Epithelial cell of prostate (primary cell): ENCODE measurements at regions not wholly inside any gene's neighbourhood (a gene's known extent, or its start where the extent isn't known, plus 50 kb on each side); places are given as distances from the start of the nearest gene placed in this dataset.
"Not testable (repeated sequence)": the region's sequence is repeated elsewhere in the genome, so short reads cannot be mapped to it uniquely, and the experiment has no call there.

Experiments used
- DNase-seq: peaks from one replicate; pipeline ENCODE4 v3.0.0-alpha.2; 2011; ENCODE audit warnings: low read depth, low spot score
- H3K27ac ChIP-seq: fragments of 450-650 bp; 2 replicates; pipeline ENCODE4 v1.5.1; 2017; ENCODE audit warnings: mild to moderate bottlenecking

GRCh38 chr13:91219201-91219600, 128.3 kb upstream of the MIR17HG start:
- no peak for DNase-seq
- no peak overlapping the region for H3K27ac ChIP-seq

- H3K27ac ChIP-seq: no peak overlapping the region
- DNase-seq: no peak
Measured at GRCh38 chr13:91220872-91221271, 126.6 kb upstream of the MIR17HG start.

- no peak overlapping the region for H3K27ac ChIP-seq
- DNase-seq: no peak
Measured at GRCh38 chr13:91228108-91228507, 119.4 kb upstream of the MIR17HG start.

- DNase-seq: no peak
Measured at GRCh38 chr13:91228940-91229339, 118.5 kb upstream of the MIR17HG start.

GRCh38 chr13:91232716-91233115, 114.8 kb upstream of the MIR17HG start:
- no peak overlapping the region for H3K27ac ChIP-seq
- no peak for DNase-seq

More at GRCh38 chr13:91228940-91229339, 118.5 kb upstream of the MIR17HG start:
- no peak overlapping the region for H3K27ac ChIP-seq

- no peak overlapping the region for H3K27ac ChIP-seq
- DNase-seq: no peak
Measured at GRCh38 chr13:91233291-91233690, 114.2 kb upstream of the MIR17HG start.

GRCh38 chr13:91236182-91236581, 111.3 kb upstream of the MIR17HG start:
- no peak overlapping the region for H3K27ac ChIP-seq
- DNase-seq: no peak

GRCh38 chr13:91236921-91237320, 110.6 kb upstream of the MIR17HG start:
- H3K27ac ChIP-seq: no peak overlapping the region
- no peak for DNase-seq

GRCh38 chr13:91238036-91238435, 109.5 kb upstream of the MIR17HG start:
- no peak overlapping the region for H3K27ac ChIP-seq
- DNase-seq: no peak

GRCh38 chr13:91240341-91240740, 107.1 kb upstream of the MIR17HG start:
- H3K27ac ChIP-seq: no peak overlapping the region
- DNase-seq: no peak

- H3K27ac ChIP-seq: no peak overlapping the region
- no peak for DNase-seq
Measured at GRCh38 chr13:91241221-91241933, 106.1 kb upstream of the MIR17HG start.

- no peak for DNase-seq
- H3K27ac ChIP-seq: no peak overlapping the region
Measured at GRCh38 chr13:91242652-91243051, 104.8 kb upstream of the MIR17HG start.

- no peak for DNase-seq
Measured at GRCh38 chr13:91245288-91245687, 102.2 kb upstream of the MIR17HG start.

GRCh38 chr13:91247768-91248167, 99.7 kb upstream of the MIR17HG start:
- DNase-seq: no peak
- H3K27ac ChIP-seq: no peak overlapping the region

More at GRCh38 chr13:91245288-91245687, 102.2 kb upstream of the MIR17HG start:
- H3K27ac ChIP-seq: no peak overlapping the region

GRCh38 chr13:91248249-91248648, 99.2 kb upstream of the MIR17HG start:
- H3K27ac ChIP-seq: no peak overlapping the region
- DNase-seq: no peak

- no peak overlapping the region for H3K27ac ChIP-seq
Measured at GRCh38 chr13:91249370-91249769, 98.1 kb upstream of the MIR17HG start.

GRCh38 chr13:91249861-91250260, 97.6 kb upstream of the MIR17HG start:
- H3K27ac ChIP-seq: no peak overlapping the region
- no peak for DNase-seq

More at GRCh38 chr13:91249370-91249769, 98.1 kb upstream of the MIR17HG start:
- DNase-seq: no peak

- not testable (repeated sequence) for DNase-seq
Measured at GRCh38 chr13:91251573-91251972, 95.9 kb upstream of the MIR17HG start.

GRCh38 chr13:91264484-91264883, 83.0 kb upstream of the MIR17HG start:
- DNase-seq: no peak
- no peak overlapping the region for H3K27ac ChIP-seq

More at GRCh38 chr13:91251573-91251972, 95.9 kb upstream of the MIR17HG start:
- not testable (repeated sequence) for H3K27ac ChIP-seq

- no peak overlapping the region for H3K27ac ChIP-seq
- no peak for DNase-seq
Measured at GRCh38 chr13:91269237-91269636, 78.2 kb upstream of the MIR17HG start.

GRCh38 chr13:91270031-91270430, 77.5 kb upstream of the MIR17HG start:
- H3K27ac ChIP-seq: no peak overlapping the region
- DNase-seq: no peak

GRCh38 chr13:91272235-91272777, 75.2 kb upstream of the MIR17HG start:
- no peak for DNase-seq

More at GRCh38 chr13:91272235-91272777, 75.2 kb upstream of the MIR17HG start:
- no peak overlapping the region for H3K27ac ChIP-seq
